UCSD-AML1 (cell line): ENCODE measurements at regions not wholly inside any gene's neighbourhood (a gene's known extent, or its start where the extent isn't known, plus 50 kb on each side); places are given as distances from the start of the nearest gene placed in this dataset.

ENCODE experiments used
- DNase-seq: peaks from one replicate; lab custom pipeline; 2025; ENCODE audit not compliant: unreplicated experiment; lab: John Stamatoyannopoulos, UW

- no peak for DNase-seq
These were observed 55.6 kb downstream of the PBDC1 start for GRCh38 chrX:76228499-76228898.

GRCh38 chrX:76248901-76249300, 76.0 kb downstream of the PBDC1 start:
- no peak for DNase-seq

DNA sequence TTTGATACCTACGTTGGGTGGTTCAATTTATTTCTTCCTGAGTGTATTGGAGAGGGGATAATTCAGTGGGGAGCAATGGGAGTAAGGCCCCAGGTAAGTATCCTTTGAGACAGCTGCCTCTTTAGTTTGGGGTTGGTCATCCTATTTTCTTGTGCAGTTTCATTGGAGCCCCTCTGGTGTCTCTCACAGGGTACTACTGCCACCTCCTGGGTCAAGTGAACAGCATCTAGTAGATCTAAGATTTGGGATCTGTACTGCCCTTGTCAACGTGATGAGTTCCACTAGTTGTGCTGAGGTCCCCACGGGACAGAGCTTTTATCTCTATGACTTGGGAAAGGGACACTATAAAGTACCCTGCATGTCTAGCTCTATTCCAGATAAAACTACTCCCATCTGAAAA, 80.6 kb downstream of the PBDC1 start:
- peak; percentile 19 for DNase-seq

DNA sequence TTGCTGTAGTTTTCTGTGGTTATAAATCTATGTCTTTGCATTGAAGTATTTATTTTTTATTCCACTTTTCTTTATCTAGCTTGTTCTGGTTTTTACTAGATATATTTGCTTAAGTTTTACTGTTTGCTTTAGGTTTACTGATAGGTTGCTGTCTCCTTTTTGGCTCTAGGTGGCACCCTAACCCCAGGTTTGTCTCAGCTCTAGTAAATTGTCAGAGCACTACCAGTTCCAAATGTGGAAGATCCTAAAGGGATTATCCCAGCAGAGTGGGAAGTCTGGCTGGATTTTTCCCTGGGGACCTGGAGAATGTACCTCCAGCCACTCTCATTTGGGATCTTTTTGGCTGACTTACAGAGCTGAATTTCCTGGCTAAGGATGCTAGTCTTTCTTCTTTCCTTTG, 106.1 kb downstream of the PBDC1 start:
- peak; percentile 16 for DNase-seq
